ENCODE measurements at regions not wholly inside any gene's neighbourhood (a gene's known extent, or its start where the extent isn't known, plus 50 kb on each side); places are given as distances from the start of the nearest gene placed in this dataset.
"Not testable (repeated sequence)": the region's sequence is repeated elsewhere in the genome, so short reads cannot be mapped to it uniquely, and the experiment has no call there.

GRCh38 chr22:44645083-44645482 is 56.9 kb upstream of the PRR5 start:
- no peak for FAIRE-seq
- Histone ChIP-seq H3K4me1 (no peaks in the 10 kb centered on the region), H3K4me3 (no peak overlapping the region), H3K9me3 (no peaks in the 10 kb centered on the region), H3K4me2 (no peak overlapping the region), H3K27ac (no peak overlapping the region)
- TF ChIP-seq PBX3 (IDR thresholded peaks at IDR 0.05), result no peak
- TF ChIP-seq, protein P1, sequence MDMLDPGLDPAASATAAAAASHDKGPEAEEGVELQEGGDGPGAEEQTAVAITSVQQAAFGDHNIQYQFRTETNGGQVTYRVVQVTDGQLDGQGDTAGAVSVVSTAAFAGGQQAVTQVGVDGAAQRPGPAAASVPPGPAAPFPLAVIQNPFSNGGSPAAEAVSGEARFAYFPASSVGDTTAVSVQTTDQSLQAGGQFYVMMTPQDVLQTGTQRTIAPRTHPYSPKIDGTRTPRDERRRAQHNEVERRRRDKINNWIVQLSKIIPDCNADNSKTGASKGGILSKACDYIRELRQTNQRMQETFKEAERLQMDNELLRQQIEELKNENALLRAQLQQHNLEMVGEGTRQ (IDR thresholded peaks at IDR 0.05), result no peak
- no peak for TF ChIP-seq RCOR1 (IDR thresholded peaks at IDR 0.05; ENCODE audit: low read depth, low read length)
- no peak for TF ChIP-seq ZNF302 (CRISPR knock-in tag; IDR thresholded peaks at IDR 0.05)
- TF ChIP-seq CEBPB (IDR thresholded peaks at IDR 0.05), result no peak
- TF ChIP-seq RARB (CRISPR knock-in tag; IDR thresholded peaks at IDR 0.05), result no peak
- no peak for TF ChIP-seq POLR2A (IDR thresholded peaks at IDR 0.05; ENCODE audit: low read length)
- TF ChIP-seq GATA3 (IDR thresholded peaks at IDR 0.05; ENCODE audit: borderline replicate concordance), result no peak
- TF ChIP-seq EP300 (IDR thresholded peaks at IDR 0.05), result no peak
- no peak for TF ChIP-seq EHF (CRISPR knock-in tag; IDR thresholded peaks at IDR 0.05)
- TF ChIP-seq CBX8 (IDR thresholded peaks at IDR 0.05), result no peak
- no peak for TF ChIP-seq JUNB (IDR thresholded peaks at IDR 0.05)
- no peak for TF ChIP-seq JUN (IDR thresholded peaks at IDR 0.05)
- TF ChIP-seq CHD4 (IDR thresholded peaks at IDR 0.05; ENCODE audit: borderline replicate concordance), result no peak
- TF ChIP-seq RAD21 (conservative IDR thresholded peaks at IDR 0.05 in 1 of 2, IDR thresholded peaks at IDR 0.05 in 1 of 2), result no peak
- TF ChIP-seq POLR2AphosphoS2 (conservative IDR thresholded peaks at IDR 0.05; ENCODE audit: low read length), result no peak
- no peak for TF ChIP-seq CBX2 (IDR thresholded peaks at IDR 0.05; ENCODE audit: borderline replicate concordance, low read depth)
- no peak for TF ChIP-seq SREBF2 (IDR thresholded peaks at IDR 0.05)
- no peak for TF ChIP-seq HOXB5 (CRISPR knock-in tag; IDR thresholded peaks at IDR 0.05)
- CTCF ChIA-PET, result interaction anchor here (1.5 to 2.2 kb wide), 2 partner anchors 19 to 652 kb away, joined by 3 to 7 read pairs; no protein-coding TSS in a partner anchor
- 27% methylated on average over 4 of the region's 4 CpGs for WGBS (ENCODE audit: missing lambda C conversion rate)
- no peak for DNase-seq (ENCODE audit: low read depth in 1 of 2, low spot score in 1 of 2)
- POLR2A ChIA-PET, result no interaction called here
- ATAC-seq, result no peak

DNA sequence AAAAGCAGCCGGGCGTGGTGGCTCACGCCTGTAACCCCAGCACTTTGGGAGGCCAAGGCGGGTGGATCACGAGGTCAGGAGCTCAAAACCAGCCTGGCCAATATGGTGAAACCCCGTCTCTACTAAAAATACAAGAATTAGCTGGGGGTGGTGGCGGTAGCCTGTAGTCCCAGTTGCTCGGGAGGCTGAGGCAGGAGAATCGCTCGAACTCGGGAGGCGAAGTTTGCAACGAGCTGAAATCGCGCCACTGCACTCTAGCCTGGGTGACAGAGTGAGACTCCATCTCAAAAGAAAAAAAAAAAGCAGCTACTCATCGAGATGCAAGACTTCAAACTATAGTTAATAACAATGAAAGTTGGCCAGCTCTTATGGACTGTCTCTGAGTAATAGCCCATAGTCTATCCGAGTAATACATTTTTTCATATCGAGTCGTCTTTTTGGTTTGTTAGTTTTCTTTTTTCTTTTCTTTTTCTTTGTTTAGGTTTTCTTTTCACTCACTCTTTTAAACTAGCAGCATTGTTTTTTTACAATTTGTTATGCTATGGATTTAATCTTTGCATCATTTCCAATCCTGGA is 58.4 kb upstream of the PRR5 start:
- H3K4me2 ChIP-seq; H3K4me1 ChIP-seq; H3K9me3 ChIP-seq; ATAC-seq; DNase-seq (ENCODE audit: low read depth in 1 of 2, low spot score in 1 of 2); POLR2A ChIA-PET; H3K27ac ChIP-seq; FAIRE-seq; H3K4me3 ChIP-seq: not testable (repeated sequence)
- CTCF ChIA-PET, result interaction anchor here (0.6 to 0.9 kb wide), 5 partner anchors 19 to 558 kb away, joined by 3 to 4 read pairs (median 4); no protein-coding TSS in a partner anchor
- 62% methylated on average over 19 of the region's 19 CpGs for WGBS (ENCODE audit: missing lambda C conversion rate)

GRCh38 chr22:44642096-44642644 is 59.8 kb upstream of the PRR5 start:
- ChIA-PET POLR2A (no interaction called here), CTCF (interaction anchor here (0.7 to 1.0 kb wide), 3 partner anchors 15 to 1369 kb away, joined by 3 read pairs; no protein-coding TSS in a partner anchor)
- Histone ChIP-seq H3K4me3 (no peak overlapping the region), H3K9me3 (no peaks in the 10 kb centered on the region), H3K4me2 (no peak overlapping the region), H3K27ac (no peak overlapping the region), H3K4me1 (no peaks in the 10 kb centered on the region)
- ATAC-seq (no peak), DNase-seq (ENCODE audit: low read depth in 1 of 2, low spot score in 1 of 2) (no peak), FAIRE-seq (no peak)
- WGBS (ENCODE audit: missing lambda C conversion rate), result 94% methylated on average over 6 of the region's 10 CpGs
- no peak for TF ChIP-seq FOXS1 (CRISPR knock-in tag; IDR thresholded peaks at IDR 0.05)
- TF ChIP-seq HDAC2 (IDR thresholded peaks at IDR 0.05), result no peak
- TF ChIP-seq HOXB13 (CRISPR knock-in tag; IDR thresholded peaks at IDR 0.05; ENCODE audit: low read depth), result no peak
- TF ChIP-seq, protein P1 (IDR thresholded peaks at IDR 0.05), result no peak
- TF ChIP-seq HEYL (CRISPR knock-in tag; IDR thresholded peaks at IDR 0.05), result no peak
- TF ChIP-seq ZC3H11A (IDR thresholded peaks at IDR 0.05), result no peak
- no peak for TF ChIP-seq CBX2 (IDR thresholded peaks at IDR 0.05; ENCODE audit: borderline replicate concordance, low read depth)
- TF ChIP-seq RFX5 (IDR thresholded peaks at IDR 0.05), result no peak
- TF ChIP-seq HOXA7 (CRISPR knock-in tag; IDR thresholded peaks at IDR 0.05), result no peak
- no peak for TF ChIP-seq EP300 (IDR thresholded peaks at IDR 0.05)
- TF ChIP-seq ZFP36 (IDR thresholded peaks at IDR 0.05; ENCODE audit: borderline replicate concordance, partially characterized antibody), result no peak
- TF ChIP-seq MYC (IDR thresholded peaks at IDR 0.05; ENCODE audit: borderline replicate concordance, low read length), result no peak
- TF ChIP-seq KDM1A (IDR thresholded peaks at IDR 0.05; ENCODE audit: low read depth), result no peak
- TF ChIP-seq EHMT2 (IDR thresholded peaks at IDR 0.05; ENCODE audit: low read depth), result no peak
- TF ChIP-seq HES2 (IDR thresholded peaks at IDR 0.05), result no peak
- TF ChIP-seq SREBF2 (IDR thresholded peaks at IDR 0.05), result no peak
- TF ChIP-seq ESRRA (IDR thresholded peaks at IDR 0.05; ENCODE audit: borderline replicate concordance, low read length), result no peak
- TF ChIP-seq, protein P2, sequence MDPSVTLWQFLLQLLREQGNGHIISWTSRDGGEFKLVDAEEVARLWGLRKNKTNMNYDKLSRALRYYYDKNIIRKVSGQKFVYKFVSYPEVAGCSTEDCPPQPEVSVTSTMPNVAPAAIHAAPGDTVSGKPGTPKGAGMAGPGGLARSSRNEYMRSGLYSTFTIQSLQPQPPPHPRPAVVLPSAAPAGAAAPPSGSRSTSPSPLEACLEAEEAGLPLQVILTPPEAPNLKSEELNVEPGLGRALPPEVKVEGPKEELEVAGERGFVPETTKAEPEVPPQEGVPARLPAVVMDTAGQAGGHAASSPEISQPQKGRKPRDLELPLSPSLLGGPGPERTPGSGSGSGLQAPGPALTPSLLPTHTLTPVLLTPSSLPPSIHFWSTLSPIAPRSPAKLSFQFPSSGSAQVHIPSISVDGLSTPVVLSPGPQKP (IDR thresholded peaks at IDR 0.05; ENCODE audit: low read depth, low read length), result no peak
